HG03097 (cell line): ENCODE measurements at regions not wholly inside any gene's neighbourhood (a gene's known extent, or its start where the extent isn't known, plus 50 kb on each side); places are given as distances from the start of the nearest gene placed in this dataset.

Source experiments
- ATAC-seq: cut with Tn5 transposase; IDR thresholded peaks from one replicate; pipeline ENCODE4 v1.9.1; 2021; ENCODE audit not compliant: unreplicated experiment, low FRiP score

- ATAC-seq, result no peak
Observed at GRCh38 chr5:56342616-56343015, 109.5 kb upstream of the ANKRD55 start.

GRCh38 chr5:56340196-56340980, 107.3 kb upstream of the ANKRD55 start:
- ATAC-seq, result no peak

- ATAC-seq, result no peak
Observed at GRCh38 chr5:56339732-56340131, 106.6 kb upstream of the ANKRD55 start.

DNA sequence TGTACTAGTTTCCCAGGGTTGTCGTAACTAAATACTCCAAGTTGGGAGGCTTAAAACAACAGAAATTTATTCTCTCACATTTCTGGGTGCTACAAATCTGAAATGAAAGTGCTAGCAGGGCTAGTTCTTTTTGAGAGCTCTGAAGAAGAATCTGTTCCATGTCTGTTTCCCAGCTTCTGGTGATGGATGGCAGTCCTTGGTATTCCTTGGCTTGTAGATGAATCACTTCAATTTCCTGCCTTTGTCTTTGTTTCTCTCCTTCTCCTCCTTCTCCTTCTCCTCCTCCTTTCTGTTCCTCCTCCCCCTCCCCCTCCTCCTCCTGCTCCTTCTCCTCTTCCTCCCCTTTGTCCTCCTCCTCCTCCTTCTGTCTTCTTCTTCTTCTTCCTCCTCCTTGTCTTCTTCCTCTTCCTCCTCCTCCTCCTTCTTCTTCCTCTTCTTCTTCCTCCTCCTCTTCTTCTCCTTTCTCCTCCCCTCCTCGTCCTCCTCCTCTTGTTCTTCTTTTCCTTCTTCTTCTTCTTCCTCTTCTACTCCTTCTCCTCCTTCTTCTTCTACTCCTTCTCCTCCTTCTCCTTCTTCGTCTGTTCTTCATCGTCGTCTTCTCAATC, 104.7 kb upstream of the ANKRD55 start:
- ATAC-seq, result no peak

GRCh38 chr5:56335212-56335611, 102.1 kb upstream of the ANKRD55 start:
- no peak for ATAC-seq

GRCh38 chr5:56330806-56331205, 97.7 kb upstream of the ANKRD55 start:
- no peak for ATAC-seq

DNA sequence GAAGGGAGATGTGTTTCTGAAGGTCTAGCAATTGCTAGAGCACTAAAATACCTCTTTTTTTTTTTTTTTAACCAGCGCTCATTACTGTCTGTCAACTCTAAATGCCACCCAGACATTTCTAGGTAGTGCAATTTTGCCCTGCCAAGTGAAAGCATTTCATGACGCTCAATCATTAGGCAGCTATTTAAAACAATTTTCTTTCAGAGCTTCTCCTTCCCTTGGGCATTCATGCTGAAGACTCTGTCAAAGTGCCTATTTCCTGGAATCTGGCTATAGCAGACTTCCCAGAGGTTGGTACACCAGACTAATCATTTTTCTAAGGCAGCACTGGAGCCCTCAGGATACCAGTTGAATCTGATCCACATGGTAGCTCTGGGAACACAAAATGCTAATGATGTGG, 97.0 kb upstream of the ANKRD55 start:
- no peak for ATAC-seq

DNA sequence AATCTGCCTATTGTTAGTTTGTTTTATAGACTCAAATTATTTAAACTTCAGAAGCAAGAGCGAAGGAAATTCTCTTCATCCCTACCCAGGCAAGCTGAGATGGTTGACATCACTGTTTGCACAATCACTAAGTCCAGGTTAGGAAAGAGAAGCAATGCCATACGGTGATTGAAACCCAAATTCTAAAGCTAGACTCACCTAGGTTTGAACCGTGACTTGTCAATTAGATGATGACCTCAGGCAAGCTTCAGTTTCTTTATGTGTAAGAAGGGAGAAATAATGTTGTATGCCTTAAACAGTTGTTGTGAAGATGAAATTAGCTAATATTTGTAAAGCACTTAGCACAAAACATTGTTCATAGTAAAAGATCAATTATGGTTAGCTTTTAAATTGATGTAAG, 96.5 kb upstream of the ANKRD55 start:
- ATAC-seq, result no peak

DNA sequence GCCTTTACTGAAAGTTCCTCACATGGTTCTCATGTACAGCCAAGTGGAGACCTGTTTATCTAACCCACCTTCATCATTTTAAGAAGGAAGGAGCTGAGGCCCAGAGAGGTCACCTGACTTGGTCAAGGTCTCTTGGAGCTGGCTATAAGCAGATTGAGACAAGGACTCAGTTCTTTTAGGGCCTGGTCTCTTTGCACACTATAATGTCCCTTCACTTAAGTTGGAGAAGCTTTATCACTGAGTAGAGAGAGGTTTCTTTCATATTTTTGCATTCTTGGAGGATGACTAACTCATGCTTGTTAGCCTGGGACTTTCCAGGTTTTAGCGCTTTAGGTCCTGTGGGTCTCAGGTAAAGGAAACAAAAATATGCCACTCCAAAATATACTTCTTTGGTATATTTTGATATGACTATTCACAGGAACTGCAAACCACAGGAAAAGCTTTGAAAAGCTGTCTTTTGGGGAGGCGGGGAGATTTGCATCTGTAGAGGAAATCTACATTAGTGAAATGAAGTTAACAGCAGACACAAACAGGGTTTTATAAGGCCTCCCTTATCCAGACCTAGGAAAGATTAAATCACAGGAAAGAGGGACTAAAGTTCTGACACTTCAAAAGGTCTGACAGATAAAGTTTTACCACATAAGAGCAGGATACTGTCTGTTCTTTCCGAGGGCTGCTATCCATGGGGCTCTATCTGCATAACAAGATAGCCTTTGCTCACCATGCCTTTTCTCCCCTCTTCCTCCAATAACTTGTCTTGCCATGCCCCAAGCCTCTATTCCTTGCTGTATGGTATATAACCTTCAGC, 95.8 kb upstream of the ANKRD55 start:
- peak; percentile 40 for ATAC-seq

DNA sequence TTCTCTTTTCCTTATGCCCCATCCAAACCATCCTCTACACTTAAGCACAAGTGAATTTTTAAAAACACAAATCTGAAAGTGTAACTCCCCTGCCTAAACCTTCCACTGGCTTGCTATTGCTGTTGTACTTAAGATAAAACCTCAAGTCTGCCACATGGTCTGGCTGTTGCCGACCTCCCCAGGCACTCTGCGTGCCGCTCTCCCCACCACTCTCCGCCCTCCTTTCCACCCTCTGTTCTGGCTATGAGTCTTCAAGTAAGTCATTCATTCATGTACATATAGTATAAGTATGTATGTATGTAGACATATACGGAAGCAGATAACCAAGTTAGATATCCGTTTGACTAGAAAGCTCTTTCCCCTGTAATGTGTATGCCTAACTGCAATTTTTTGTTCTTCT, 94.7 kb upstream of the ANKRD55 start:
- peak; percentile 67 for ATAC-seq

- no peak for ATAC-seq
Observed at GRCh38 chr5:56326770-56327169, 93.6 kb upstream of the ANKRD55 start.

DNA sequence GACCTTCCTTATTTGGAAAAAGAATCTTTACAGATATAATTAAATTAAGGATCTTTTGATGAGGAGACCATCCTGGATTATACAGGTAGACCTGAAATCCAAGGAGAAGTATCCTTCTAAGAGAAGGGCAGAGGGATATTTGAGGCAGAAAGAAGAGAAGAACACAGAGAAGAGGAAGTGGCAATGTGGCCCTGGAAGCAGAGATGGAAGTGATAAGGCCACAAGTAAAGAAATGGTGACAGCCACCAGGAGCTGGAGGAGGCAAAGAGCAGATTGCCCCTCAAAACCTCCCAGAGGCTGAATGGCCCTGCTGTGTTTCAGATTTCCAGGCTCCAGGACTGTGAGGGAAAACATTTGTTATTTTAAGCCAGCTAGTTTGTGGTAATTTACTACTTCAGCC, 93.0 kb upstream of the ANKRD55 start:
- ATAC-seq, result no peak

DNA sequence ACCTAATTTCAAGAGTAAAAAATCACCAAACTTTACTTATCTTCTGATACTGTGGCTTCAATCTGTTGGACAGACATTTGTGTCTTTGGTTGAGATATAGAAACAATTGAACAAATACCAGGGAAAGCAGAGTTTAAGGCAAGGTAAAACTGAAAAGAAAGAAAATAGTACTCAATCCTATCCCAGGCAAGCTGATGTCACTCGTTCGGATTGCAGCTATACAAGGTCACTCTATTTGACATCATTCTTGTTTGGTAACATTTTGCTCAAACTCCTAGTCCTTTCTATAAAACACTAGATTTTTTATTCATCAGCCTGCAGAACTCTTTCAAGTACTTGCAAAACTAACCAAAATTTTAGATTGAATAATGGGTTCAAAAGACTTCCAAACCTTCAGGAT, 91.9 kb upstream of the ANKRD55 start:
- ATAC-seq, result no peak

- ATAC-seq, result no peak
Observed at GRCh38 chr5:56323505-56323904, 90.4 kb upstream of the ANKRD55 start.

- ATAC-seq, result no peak
Observed at GRCh38 chr5:56322592-56322991, 89.5 kb upstream of the ANKRD55 start.

- ATAC-seq, result no peak
Observed at GRCh38 chr5:56321236-56321881, 88.2 kb upstream of the ANKRD55 start.

GRCh38 chr5:56320686-56321085, 87.6 kb upstream of the ANKRD55 start:
- ATAC-seq, result no peak

DNA sequence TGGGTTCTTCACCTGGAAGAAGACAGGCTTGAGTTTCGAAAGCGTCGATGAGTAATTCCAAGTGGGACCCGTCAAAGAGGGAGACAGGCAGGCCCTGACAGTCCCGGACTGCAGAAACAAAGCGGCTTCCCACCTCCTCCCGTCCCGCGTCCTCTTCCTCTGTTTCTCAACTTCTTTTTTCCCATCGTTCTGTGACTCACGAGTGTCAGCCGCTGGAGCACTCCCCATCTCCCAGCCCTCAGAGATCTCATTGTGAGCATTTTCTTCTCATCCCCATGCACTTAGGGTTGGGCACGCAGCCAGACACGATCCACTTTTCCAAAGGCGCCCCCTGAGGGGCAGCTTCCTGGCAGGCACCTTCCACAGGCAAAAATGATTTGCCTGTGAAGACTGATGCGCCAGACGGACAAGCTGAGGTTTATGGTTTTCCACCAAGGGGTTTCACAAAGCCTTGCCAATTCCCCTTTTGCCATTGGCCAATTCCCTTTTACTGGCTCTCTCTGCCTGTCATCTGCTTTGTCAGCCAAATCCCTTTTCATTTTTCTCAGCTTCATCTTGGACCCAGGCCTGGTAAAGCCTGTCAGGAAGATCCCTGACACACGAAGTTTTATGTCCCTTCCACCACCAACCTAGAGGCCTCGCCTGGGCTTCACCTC, 86.5 kb upstream of the ANKRD55 start:
- ATAC-seq, result no peak

GRCh38 chr5:56317923-56318561, 84.9 kb upstream of the ANKRD55 start:
- ATAC-seq, result peak; percentile 84
